IPS-18a (cell line): ENCODE measurements at regions not wholly inside any gene's neighbourhood (a gene's known extent, or its start where the extent isn't known, plus 50 kb on each side); places are given as distances from the start of the nearest gene placed in this dataset.

Source experiments
- H3K27ac ChIP-seq: one replicate; pipeline ENCODE4 v1.5.1; 2013; ENCODE audit warnings: low read length
- H3K27me3 ChIP-seq: one replicate; pipeline ENCODE4 v1.6.1; 2013; ENCODE audit warnings: mild to moderate bottlenecking, low read length; ENCODE audit not compliant: control insufficient read depth, insufficient read depth
- H3K36me3 ChIP-seq: one replicate; pipeline ENCODE4 v1.6.1; 2013; ENCODE audit warnings: low read depth, low read length; ENCODE audit not compliant: control insufficient read depth
- H3K4me1 ChIP-seq: one replicate; pipeline ENCODE4 v1.6.1; 2013; ENCODE audit warnings: low read depth, low read length; ENCODE audit not compliant: control insufficient read depth
- H3K4me3 ChIP-seq: one replicate; pipeline ENCODE4 v1.5.1; 2013; ENCODE audit warnings: low read length
- H3K9ac ChIP-seq: one replicate; pipeline ENCODE4 v1.6.1; 2013; ENCODE audit warnings: mild to moderate bottlenecking, low read length, moderate library complexity
- H3K9me3 ChIP-seq: one replicate; pipeline ENCODE4 v1.6.1; 2013; ENCODE audit warnings: low read depth, low read length; ENCODE audit not compliant: control insufficient read depth

DNA sequence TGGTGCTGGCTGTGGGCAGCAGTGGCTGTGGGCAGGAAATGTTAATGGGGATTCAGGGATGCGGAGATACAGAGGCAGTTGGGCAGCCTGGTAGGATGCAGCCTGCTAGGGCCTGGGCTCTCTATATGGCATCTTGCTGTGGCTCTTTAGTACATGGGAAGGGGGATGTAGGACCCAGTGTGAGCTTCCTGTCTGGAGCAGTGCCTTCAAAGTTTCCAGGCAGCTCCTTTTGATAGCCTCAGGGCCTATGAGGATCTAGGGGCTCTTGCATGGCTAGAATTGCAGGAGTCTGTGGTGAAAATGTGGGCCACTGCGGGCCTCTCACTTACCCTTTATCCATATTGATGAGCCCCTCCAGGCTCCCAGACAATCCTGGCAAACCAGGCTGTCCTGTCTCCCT is 213.2 kb upstream of the SNX19 start:
- Histone ChIP-seq H3K9me3 (no peaks in the 10 kb centered on the region), H3K27ac (no peak overlapping the region), H3K4me3 (no peak overlapping the region), H3K27me3 (no peaks in the 10 kb centered on the region), H3K9ac (no peak overlapping the region), H3K36me3 (no peaks in the 10 kb centered on the region), H3K4me1 (no peaks in the 10 kb centered on the region)

DNA sequence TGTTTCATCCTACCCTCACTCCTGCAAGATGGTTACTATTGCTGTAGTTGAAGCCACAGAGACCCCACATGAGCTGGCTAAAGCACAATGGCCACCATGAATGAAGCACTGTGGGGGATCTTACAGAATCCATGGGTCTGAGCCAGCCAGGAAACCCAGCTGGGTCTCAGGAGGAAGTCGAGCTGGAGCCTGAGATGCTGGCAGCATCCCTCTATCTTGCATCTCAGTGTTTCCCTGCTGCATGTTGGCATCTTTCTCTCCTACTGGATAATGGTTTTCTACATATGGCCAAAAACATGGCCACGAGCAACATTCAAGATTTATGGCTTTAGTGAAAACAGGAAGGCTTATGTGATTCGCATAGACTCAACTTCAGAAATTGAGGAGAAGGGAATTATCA is 219.3 kb upstream of the SNX19 start:
- no peak overlapping the region for H3K9ac ChIP-seq
- H3K27me3 ChIP-seq: no peaks in the 10 kb centered on the region
- H3K4me3 ChIP-seq: no peak overlapping the region
- H3K4me1 ChIP-seq: no peaks in the 10 kb centered on the region
- no peaks in the 10 kb centered on the region for H3K9me3 ChIP-seq
- H3K27ac ChIP-seq: no peak overlapping the region
- no peaks in the 10 kb centered on the region for H3K36me3 ChIP-seq

DNA sequence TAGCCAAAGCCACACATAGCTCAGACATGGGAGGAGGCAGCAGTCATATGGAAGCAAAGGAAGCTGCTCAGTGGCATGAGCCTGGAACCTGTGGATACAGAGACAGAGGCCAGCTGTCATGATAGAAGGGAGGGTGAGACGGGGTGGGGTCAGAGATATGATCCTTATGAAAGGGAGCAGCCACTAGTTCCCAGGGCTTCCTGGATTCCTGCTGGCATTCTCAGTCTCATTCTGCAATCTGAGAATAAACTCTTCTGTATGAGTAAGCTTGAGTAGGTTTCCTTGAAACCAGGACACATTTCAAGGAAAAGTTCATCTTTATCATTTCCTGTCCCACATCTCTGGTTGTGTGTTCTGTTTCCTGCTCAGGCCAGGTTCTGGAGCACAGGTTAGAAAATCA is 220.2 kb upstream of the SNX19 start:
- no peak overlapping the region for H3K27ac ChIP-seq
- H3K36me3 ChIP-seq: no peaks in the 10 kb centered on the region
- no peaks in the 10 kb centered on the region for H3K4me1 ChIP-seq
- H3K4me3 ChIP-seq: no peak overlapping the region
- no peak overlapping the region for H3K9ac ChIP-seq
- no peaks in the 10 kb centered on the region for H3K9me3 ChIP-seq
- no peaks in the 10 kb centered on the region for H3K27me3 ChIP-seq

DNA sequence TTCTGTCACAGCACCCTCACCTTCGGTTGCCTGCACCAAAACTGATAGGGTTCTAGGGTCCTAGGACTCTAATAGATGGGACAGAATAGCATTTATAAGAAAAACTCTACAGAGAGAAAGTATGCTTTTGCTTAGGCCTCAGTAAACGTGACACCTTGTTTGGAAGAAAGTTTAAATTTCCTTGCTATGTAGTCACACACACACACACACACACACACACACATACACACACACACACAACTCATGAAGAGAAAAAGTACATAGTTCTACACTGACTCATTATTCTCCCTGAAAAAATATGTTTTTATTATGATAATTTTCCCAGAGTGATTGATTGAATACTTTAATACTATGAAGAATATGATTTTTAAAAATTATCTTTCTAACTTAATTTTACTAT is 220.8 kb upstream of the SNX19 start:
- H3K27ac ChIP-seq: no peak overlapping the region
- no peaks in the 10 kb centered on the region for H3K9me3 ChIP-seq
- no peaks in the 10 kb centered on the region for H3K36me3 ChIP-seq
- H3K4me1 ChIP-seq: no peaks in the 10 kb centered on the region
- H3K9ac ChIP-seq: no peak overlapping the region
- no peaks in the 10 kb centered on the region for H3K27me3 ChIP-seq
- H3K4me3 ChIP-seq: no peak overlapping the region

DNA sequence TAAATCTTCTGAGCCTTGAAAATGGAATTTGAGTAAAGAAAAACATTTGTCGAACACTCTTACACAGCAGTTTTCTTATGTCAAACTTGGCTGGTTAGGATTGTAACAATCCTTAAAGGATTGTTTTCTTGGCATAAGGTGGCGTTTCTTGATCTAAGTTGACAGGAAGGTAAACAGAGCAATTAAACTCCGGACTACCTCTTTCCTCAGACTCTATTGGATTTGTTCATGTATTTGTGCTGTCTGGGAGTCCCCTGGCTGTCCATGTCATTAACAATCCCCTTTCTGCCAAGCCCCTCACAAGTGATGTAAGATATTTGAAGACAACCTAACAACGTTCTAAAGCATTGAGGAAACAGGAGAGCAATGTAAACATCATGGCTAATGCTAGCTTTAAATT is 222.5 kb upstream of the SNX19 start:
- Histone ChIP-seq H3K4me3 (no peak overlapping the region), H3K4me1 (no peaks in the 10 kb centered on the region), H3K27me3 (no peaks in the 10 kb centered on the region), H3K9me3 (no peaks in the 10 kb centered on the region), H3K9ac (no peak overlapping the region), H3K27ac (no peak overlapping the region), H3K36me3 (no peaks in the 10 kb centered on the region)

DNA sequence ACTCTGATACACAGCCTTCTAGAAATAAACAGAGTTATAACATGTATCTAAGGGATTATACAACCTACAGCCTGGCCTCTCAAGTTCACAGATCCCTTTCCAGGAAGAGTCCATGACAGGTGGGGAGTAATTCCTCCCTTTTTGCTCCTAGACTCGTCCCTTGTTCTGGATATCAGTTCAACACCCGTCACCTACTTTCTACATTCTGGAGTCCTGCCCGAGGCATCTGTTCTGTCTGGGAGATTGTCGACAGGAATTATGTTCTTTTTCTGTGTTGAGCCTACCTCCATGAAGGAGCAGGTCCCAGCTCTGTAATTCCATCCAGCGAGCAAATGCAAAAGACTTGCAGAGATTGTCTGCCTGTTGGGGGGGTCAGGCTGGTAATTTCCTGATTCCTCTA is 224.6 kb upstream of the NTM start:
- no peak overlapping the region for H3K27ac ChIP-seq
- H3K27me3 ChIP-seq: no peaks in the 10 kb centered on the region
- H3K36me3 ChIP-seq: no peaks in the 10 kb centered on the region
- H3K4me1 ChIP-seq: no peaks in the 10 kb centered on the region
- no peak overlapping the region for H3K9ac ChIP-seq
- no peak overlapping the region for H3K4me3 ChIP-seq
- H3K9me3 ChIP-seq: no peaks in the 10 kb centered on the region

DNA sequence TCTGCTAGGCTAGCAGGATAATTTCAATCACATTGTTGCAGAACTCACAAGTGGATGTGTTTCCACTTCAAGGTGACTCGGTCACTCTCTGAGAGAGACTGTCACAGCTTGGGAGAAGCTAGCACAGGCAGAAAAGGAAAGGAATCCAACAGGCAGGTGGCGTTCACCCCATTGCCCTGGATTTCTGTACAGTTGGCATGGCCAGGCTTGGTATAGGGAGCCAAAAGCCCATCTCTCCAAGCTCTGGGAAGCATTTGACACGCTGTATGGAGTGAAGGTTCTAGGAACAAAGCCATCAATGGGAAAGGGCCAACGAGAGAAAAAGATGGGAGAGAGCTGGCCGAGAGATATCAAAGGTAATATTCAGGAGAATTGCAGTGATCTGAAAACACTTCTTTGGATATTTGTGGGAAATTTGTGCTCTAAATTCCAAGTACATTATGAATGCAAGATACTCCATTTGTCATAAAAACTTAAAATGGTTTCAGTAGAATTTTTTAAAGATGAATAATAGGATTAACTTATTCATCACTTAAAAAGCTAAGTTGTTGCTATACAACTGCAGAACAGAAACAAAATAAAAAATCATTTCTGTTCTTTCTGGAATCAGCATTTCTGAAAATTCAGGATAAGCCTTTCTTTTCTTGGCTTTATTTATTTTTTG is 223.5 kb upstream of the NTM start:
- Histone ChIP-seq H3K36me3 (no peaks in the 10 kb centered on the region), H3K4me1 (no peaks in the 10 kb centered on the region), H3K27ac (no peak overlapping the region), H3K9ac (no peak overlapping the region), H3K27me3 (no peaks in the 10 kb centered on the region), H3K9me3 (no peaks in the 10 kb centered on the region), H3K4me3 (no peak overlapping the region)

DNA sequence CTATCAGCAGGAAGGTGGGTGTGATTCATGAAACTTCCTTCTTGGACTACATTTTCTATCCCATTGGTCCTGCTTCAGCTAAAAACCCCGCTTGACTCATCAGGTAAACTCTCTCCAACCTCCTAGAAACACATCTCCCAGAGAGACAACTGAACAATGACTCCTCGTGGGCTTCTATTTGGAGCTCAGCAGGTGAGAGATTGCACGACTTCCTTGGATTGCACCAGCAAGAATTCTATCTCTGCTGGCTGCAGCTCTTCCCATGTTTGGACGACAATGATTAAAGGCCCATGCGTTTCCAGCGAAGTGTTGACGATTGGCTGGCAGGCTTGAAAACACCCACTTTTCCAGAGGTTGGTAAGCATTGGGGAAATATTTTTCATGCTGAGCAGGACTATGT is 216.1 kb upstream of the NTM start:
- H3K27ac ChIP-seq: no peak overlapping the region
- H3K9ac ChIP-seq: no peak overlapping the region
- H3K4me3 ChIP-seq: no peak overlapping the region
- H3K36me3 ChIP-seq: no peaks in the 10 kb centered on the region
- H3K27me3 ChIP-seq: no peaks in the 10 kb centered on the region
- H3K4me1 ChIP-seq: peaks cover 9% of the 10 kb centered on the region
- H3K9me3 ChIP-seq: no peaks in the 10 kb centered on the region

DNA sequence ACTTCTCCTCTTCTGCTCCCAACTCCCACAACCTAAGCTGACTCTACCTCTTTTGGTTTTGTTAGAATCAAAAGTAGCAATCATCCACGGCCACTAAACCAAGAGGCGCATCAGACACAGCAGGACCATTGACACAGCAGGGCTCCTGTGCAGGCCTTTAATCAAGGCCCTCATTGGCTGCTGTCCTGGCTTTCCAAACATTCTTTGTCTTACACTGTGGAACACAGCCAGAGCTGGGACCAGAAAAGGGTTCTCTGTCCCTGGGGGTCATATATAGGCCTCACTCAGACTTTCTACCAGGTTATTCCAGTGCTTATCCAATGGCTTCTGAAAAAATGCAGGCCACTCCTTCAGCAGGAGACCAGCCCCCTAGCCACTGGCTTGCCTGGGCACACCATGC is 212.7 kb upstream of the NTM start:
- Histone ChIP-seq H3K4me1 (peaks cover 9% of the 10 kb centered on the region), H3K4me3 (no peak overlapping the region), H3K36me3 (no peaks in the 10 kb centered on the region), H3K9ac (no peak overlapping the region), H3K9me3 (no peaks in the 10 kb centered on the region), H3K27me3 (no peaks in the 10 kb centered on the region), H3K27ac (no peak overlapping the region)

DNA sequence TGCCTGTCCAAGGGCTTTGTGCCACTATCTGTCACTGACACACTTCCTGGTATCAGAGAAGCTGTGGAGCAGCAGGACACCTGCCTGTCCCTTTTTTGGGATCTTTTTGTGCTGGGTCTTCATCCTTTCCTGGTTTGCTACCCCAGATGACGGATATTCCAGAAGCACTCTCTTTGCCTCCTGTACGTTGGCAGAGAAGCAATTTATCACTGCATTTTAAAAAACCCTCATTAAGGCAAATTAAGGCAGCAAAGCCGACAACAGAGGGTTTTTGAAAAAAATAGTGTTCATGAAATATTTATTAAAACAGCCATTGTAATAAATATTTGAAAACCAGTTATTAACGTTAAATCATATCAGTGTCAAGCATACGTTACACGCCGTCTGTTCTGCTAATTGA is 209.6 kb upstream of the NTM start:
- H3K4me1 ChIP-seq: no peaks in the 10 kb centered on the region
- H3K9me3 ChIP-seq: no peaks in the 10 kb centered on the region
- H3K36me3 ChIP-seq: no peaks in the 10 kb centered on the region
- H3K27ac ChIP-seq: no peak overlapping the region
- no peaks in the 10 kb centered on the region for H3K27me3 ChIP-seq
- H3K4me3 ChIP-seq: no peak overlapping the region
- no peak overlapping the region for H3K9ac ChIP-seq

DNA sequence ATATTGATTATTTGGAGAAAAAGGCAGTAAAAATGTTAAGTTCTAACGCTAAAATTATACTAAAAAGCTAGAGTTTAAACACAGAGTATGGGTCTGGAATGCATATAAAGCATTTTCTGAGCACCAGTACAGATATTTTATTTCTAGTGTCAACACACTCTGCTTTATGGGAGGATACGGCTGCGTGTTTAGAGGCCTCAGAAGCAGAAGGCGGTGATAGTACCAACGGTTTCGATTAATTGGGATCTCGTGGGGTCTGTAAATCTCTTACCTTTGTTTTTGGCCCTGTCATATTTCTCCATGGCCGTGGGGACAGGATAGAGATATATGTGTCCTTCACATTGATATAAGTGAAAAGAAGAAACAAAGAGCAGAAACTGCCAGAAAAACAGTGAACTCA is 206.8 kb upstream of the NTM start:
- no peak overlapping the region for H3K27ac ChIP-seq
- no peaks in the 10 kb centered on the region for H3K27me3 ChIP-seq
- no peak overlapping the region for H3K4me3 ChIP-seq
- no peaks in the 10 kb centered on the region for H3K4me1 ChIP-seq
- no peaks in the 10 kb centered on the region for H3K36me3 ChIP-seq
- H3K9me3 ChIP-seq: no peaks in the 10 kb centered on the region
- H3K9ac ChIP-seq: no peak overlapping the region

DNA sequence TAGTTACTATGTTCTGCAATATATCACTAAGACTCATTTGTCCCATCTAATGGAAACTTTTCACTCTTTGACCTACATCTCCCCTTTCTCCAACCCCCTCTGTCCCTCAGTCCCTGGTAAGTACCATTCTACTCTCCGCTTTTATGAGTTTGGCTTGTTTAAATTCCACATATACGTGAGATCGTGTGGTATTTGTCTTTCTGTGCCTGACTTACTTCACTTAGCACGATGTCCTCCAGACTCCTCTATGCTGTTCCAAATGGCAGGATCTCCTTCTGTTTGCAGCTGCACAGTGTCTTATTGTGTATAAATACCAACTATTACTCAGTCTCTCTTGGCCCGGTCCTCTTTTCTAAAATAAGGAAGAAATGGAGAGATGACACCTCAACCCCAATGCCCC is 205.4 kb upstream of the NTM start:
- Histone ChIP-seq H3K36me3 (no peaks in the 10 kb centered on the region), H3K27me3 (no peaks in the 10 kb centered on the region), H3K27ac (no peak overlapping the region)

More for the DNA sequence above, 205.4 kb upstream of the NTM start:
- Histone ChIP-seq H3K9me3 (no peaks in the 10 kb centered on the region), H3K4me1 (no peaks in the 10 kb centered on the region), H3K4me3 (no peak overlapping the region), H3K9ac (no peak overlapping the region)
